H1 (cell line): ENCODE measurements at regions not wholly inside any gene's neighbourhood (a gene's known extent, or its start where the extent isn't known, plus 50 kb on each side); places are given as distances from the start of the nearest gene placed in this dataset.

Source experiments
- CTCF ChIA-PET: fragments of 300-600 bp; sonication (Branson Sonifier 250); formaldehyde crosslinking; loops from one replicate; lab custom pipeline; 2021; ENCODE audit not compliant: partially characterized antibody; lab: Charles Lee
- POLR2A ChIA-PET: fragments of 300-600 bp; sonication (Branson Sonifier 250); formaldehyde crosslinking; loops from one replicate; lab custom pipeline; 2021; ENCODE audit warnings: inconsistent platforms; ENCODE audit not compliant: partially characterized antibody; lab: Charles Lee
- DNase-seq, 2 experiments: peaks; one replicate each; pipeline versions ENCODE4 v3.0.0 to v3.0.0-alpha.2; 2010 to 2022; ENCODE audit warnings: low spot score in 2 of 2, low read depth in 1 of 2, mixed read lengths in 1 of 2
- FAIRE-seq: peaks from 2 replicates; lab custom pipeline; 2011; peaks lifted over from hg19 to GRCh38; lab: Jason Lieb, UNC
- H2AFZ ChIP-seq: 2 replicates; pipeline ENCODE4 v1.8.1; 2012; ENCODE audit warnings: low read length, inconsistent platforms
- H2AK5ac ChIP-seq: 2 replicates; pipeline ENCODE4 v1.6.1; 2013; ENCODE audit warnings: low read depth, low read length
- H2BK120ac ChIP-seq: replicated peaks from 2 replicates; pipeline ENCODE3; 2013; ENCODE audit warnings: low read depth, low read length, inconsistent platforms
- H2BK12ac ChIP-seq: 2 replicates; pipeline ENCODE4 v1.6.1; 2013; ENCODE audit warnings: low read depth, low read length
- H2BK15ac ChIP-seq: 2 replicates; pipeline ENCODE4 v1.6.1; 2013; ENCODE audit warnings: low read length
- H2BK20ac ChIP-seq: 2 replicates; pipeline ENCODE4 v1.6.1; 2013; ENCODE audit warnings: low read length
- H2BK5ac ChIP-seq: 2 replicates; pipeline ENCODE4 v1.6.1; 2013; ENCODE audit warnings: low read depth, low read length
- H3K14ac ChIP-seq: 2 replicates; pipeline ENCODE4 v1.6.1; 2013; ENCODE audit warnings: inconsistent platforms; ENCODE audit not compliant: insufficient read length
- H3K18ac ChIP-seq: 2 replicates; pipeline ENCODE4 v1.6.1; 2013; ENCODE audit warnings: low read length; ENCODE audit errors: extremely low read depth
- H3K23ac ChIP-seq: 2 replicates; pipeline ENCODE4 v1.6.1; 2013; ENCODE audit warnings: inconsistent platforms; ENCODE audit not compliant: insufficient read length
- H3K23me2 ChIP-seq: 2 replicates; pipeline ENCODE4 v1.6.1; 2013; ENCODE audit warnings: low read depth, low read length
- H3K27ac ChIP-seq: 2 replicates; pipeline ENCODE4 v1.6.1; 2011; ENCODE audit warnings: low read depth, low read length, inconsistent platforms
- H3K27me3 ChIP-seq, 4 experiments: replicated peaks in 1 of 4; 1 replicate in 1 of 4; 2 replicates in 3 of 4; pipeline versions ENCODE4 v1.6.1 to v1.8.1; 2011 to 2013; ENCODE audit warnings: low read length in 3 of 4, mild to moderate bottlenecking in 3 of 4, inconsistent platforms in 2 of 4, mixed read lengths in 2 of 4, moderate library complexity in 1 of 4; ENCODE audit not compliant: control insufficient read depth in 3 of 4, insufficient read depth in 3 of 4; ENCODE audit errors: extremely low read depth in 1 of 4
- H3K36me3 ChIP-seq, 4 experiments: 2 replicates each; pipeline versions ENCODE4 v1.6.1 to v1.8.1; 2011 to 2013; ENCODE audit warnings: mild to moderate bottlenecking in 4 of 4, low read length in 3 of 4, moderate library complexity in 2 of 4, control low read depth in 1 of 4, inconsistent platforms in 1 of 4; ENCODE audit not compliant: insufficient read depth in 4 of 4, control insufficient read depth in 2 of 4
- H3K4ac ChIP-seq: replicated peaks from 2 replicates; pipeline ENCODE3; 2013; ENCODE audit warnings: low read length, low read depth, mixed read lengths, inconsistent platforms; ENCODE audit not compliant: insufficient read length
- H3K4me1 ChIP-seq, 4 experiments: replicated peaks in 1 of 4; 1 replicate in 1 of 4; 2 replicates in 3 of 4; pipeline versions ENCODE4 v1.6.1 to v1.8.1; 2011 to 2013; ENCODE audit warnings: low read length in 3 of 4, inconsistent platforms in 2 of 4, mixed read lengths in 1 of 4; ENCODE audit not compliant: insufficient read depth in 4 of 4, control insufficient read depth in 3 of 4
- H3K4me2 ChIP-seq, 2 experiments: 2 replicates each; pipeline versions ENCODE4 v1.6.1 to v1.8.1; 2011 to 2013; ENCODE audit warnings: low read depth in 2 of 2, low read length in 2 of 2, control low read depth in 1 of 2, inconsistent platforms in 1 of 2, mild to moderate bottlenecking in 1 of 2; ENCODE audit not compliant: insufficient read depth in 1 of 2
- H3K4me3 ChIP-seq, 4 experiments: fragments of 200-600, 300-600 bp in 1 of 4; sonication (generic), shearing (Covaris generic), sonication (Bioruptor Twin) in 1 of 4; 2 replicates each; pipeline versions ENCODE4 v1.5.1 to v1.8.1; 2011 to 2016; ENCODE audit warnings: low read length in 4 of 4, low read depth in 3 of 4, control low read depth in 2 of 4, inconsistent platforms in 2 of 4, mild to moderate bottlenecking in 2 of 4, mixed read lengths in 1 of 4, moderate library complexity in 1 of 4; ENCODE audit not compliant: insufficient read depth in 2 of 4; ENCODE audit errors: extremely low read depth in 1 of 4
- H3K56ac ChIP-seq: replicated peaks from 2 replicates; pipeline ENCODE3; 2013; ENCODE audit warnings: low read depth, mild to moderate bottlenecking, mixed read lengths, low read length, inconsistent platforms; ENCODE audit not compliant: insufficient read length
- H3K79me1 ChIP-seq: 2 replicates; pipeline ENCODE4 v1.6.1; 2013; ENCODE audit warnings: low read depth, low read length, control low read depth
- H3K79me2 ChIP-seq, 2 experiments: 2 replicates each; pipeline versions ENCODE4 v1.6.1 to v1.8.1; 2012 to 2013; ENCODE audit warnings: low read length in 2 of 2, mild to moderate bottlenecking in 2 of 2, inconsistent platforms in 1 of 2; ENCODE audit not compliant: insufficient read depth in 2 of 2, control insufficient read depth in 1 of 2
- H3K9ac ChIP-seq, 4 experiments: replicated peaks in 1 of 4; 1 replicate in 1 of 4; 2 replicates in 3 of 4; pipeline versions ENCODE4 v1.6.1 to v1.8.1; 2011 to 2013; ENCODE audit warnings: low read depth in 3 of 4, low read length in 3 of 4, control low read depth in 2 of 4, mild to moderate bottlenecking in 2 of 4, moderate library complexity in 2 of 4, inconsistent platforms in 1 of 4; ENCODE audit errors: extremely low read depth in 1 of 4
- H3K9me3 ChIP-seq, 2 experiments: 2 replicates each; pipeline versions ENCODE4 v1.6.1 to v1.8.1; 2012 to 2013; ENCODE audit warnings: mild to moderate bottlenecking in 2 of 2, moderate library complexity in 2 of 2, control low read depth in 1 of 2, inconsistent platforms in 1 of 2, low read depth in 1 of 2, low read length in 1 of 2, mixed read lengths in 1 of 2; ENCODE audit not compliant: insufficient read depth in 2 of 2
- H4K20me1 ChIP-seq, 2 experiments: replicated peaks in 1 of 2; 2 replicates each; pipeline versions ENCODE3 to v1.8.1; 2011 to 2013; ENCODE audit warnings: inconsistent platforms in 2 of 2, low read length in 2 of 2, mild to moderate bottlenecking in 1 of 2; ENCODE audit not compliant: insufficient read depth in 2 of 2, control insufficient read depth in 1 of 2
- H4K5ac ChIP-seq: 2 replicates; pipeline ENCODE4 v1.6.1; 2013; ENCODE audit warnings: low read length, low read depth, mixed read lengths, inconsistent platforms; ENCODE audit not compliant: insufficient read length
- H4K8ac ChIP-seq: 2 replicates; pipeline ENCODE4 v1.8.0; 2013; ENCODE audit warnings: mild to moderate bottlenecking, moderate library complexity, low read length, inconsistent platforms; ENCODE audit not compliant: insufficient read depth; ENCODE audit errors: extremely low read depth
- H4K91ac ChIP-seq: replicated peaks from 2 replicates; pipeline ENCODE3; 2013; ENCODE audit warnings: low read length, mixed read lengths, inconsistent platforms; ENCODE audit not compliant: insufficient read length
- RAD21 ChIP-seq, 2 experiments: IDR thresholded peaks in 1 of 2; conservative IDR thresholded peaks in 1 of 2; 2 replicates each; pipeline ENCODE4 v1.6.1; 2011; ENCODE audit warnings: low read depth in 2 of 2, low read length in 2 of 2, improper control_type of control experiment in 1 of 2, inconsistent platforms in 1 of 2, mild to moderate bottlenecking in 1 of 2, moderate library complexity in 1 of 2
- WGBS, 2 experiments: shearing (Covaris generic) in 1 of 2; methylation state at CpG; one replicate each; pipeline versions ENCODE4 v1.1.6 to v1.1.7; 2013 to 2015; ENCODE audit warnings: low lambda C conversion rate in 2 of 2, mixed read lengths in 2 of 2, inconsistent platforms in 1 of 2, low coverage in 1 of 2, missing lambda C conversion rate in 1 of 2; ENCODE audit not compliant: insufficient replicate concordance in 2 of 2, insufficient coverage in 1 of 2, insufficient read length in 1 of 2; ENCODE audit errors: extremely low coverage in 1 of 2, missing lambda C conversion rate in 1 of 2; 5-methylcytosine and 5-hydroxymethylcytosine counted together

DNA sequence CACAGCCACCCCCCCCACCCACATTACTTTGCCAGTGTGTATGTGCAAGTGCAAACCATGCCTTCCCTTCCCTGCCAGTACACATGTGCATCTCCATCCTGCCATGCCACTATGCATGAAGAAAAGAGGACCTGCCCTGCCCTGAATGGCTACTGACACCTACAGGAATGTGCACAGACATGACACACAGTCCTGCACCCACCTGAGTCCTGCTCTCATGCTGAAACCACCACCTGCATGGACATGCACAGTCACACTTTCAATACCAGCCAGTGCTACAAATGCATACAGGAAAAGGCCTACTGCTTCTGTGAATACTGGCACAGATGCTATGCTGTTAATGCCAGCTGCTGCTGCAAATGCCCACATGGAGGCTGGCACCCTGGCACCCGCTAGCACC lies 334.4 kb upstream of the DLGAP1 start:
- no peak overlapping the region for H3K9ac ChIP-seq
- H2BK20ac ChIP-seq = no peak overlapping the region
- no peak overlapping the region for H3K18ac ChIP-seq
- no peaks in the 10 kb centered on the region for H4K20me1 ChIP-seq
- no peak overlapping the region for H2BK15ac ChIP-seq
- 0 out of 2 replicates have a peak overlapping the region, but pooled peaks have one; percentile 18 for H4K8ac ChIP-seq
- no peak for FAIRE-seq
- CTCF ChIA-PET = interaction anchor here (0.7 kb wide), 1 partner anchor 18 kb away, joined by 3 read pairs; no protein-coding TSS in a partner anchor
- H3K23ac ChIP-seq = no peak overlapping the region
- no peaks in the 10 kb centered on the region for H3K4me1 ChIP-seq
- no peak overlapping the region for H3K4me3 ChIP-seq
- H2AK5ac ChIP-seq = no peak overlapping the region
- H4K91ac ChIP-seq = no peak overlapping the region
- no peak overlapping the region for H3K4ac ChIP-seq
- no peak overlapping the region for H2BK12ac ChIP-seq
- no peak overlapping the region for H2BK120ac ChIP-seq
- no peaks in the 10 kb centered on the region for H3K27me3 ChIP-seq
- H3K4me2 ChIP-seq = no peak overlapping the region
- WGBS, 2 experiments = 91% methylated on average over 1 of the region's 1 CpG; no CpG with 5 or more reads in 1 of the 2 experiments
- no peak overlapping the region for H3K14ac ChIP-seq
- H3K9me3 ChIP-seq = no peaks in the 10 kb centered on the region
- H2BK5ac ChIP-seq = no peak overlapping the region; the same call in 1 of the 2 replicates
- H3K23me2 ChIP-seq = no peaks in the 10 kb centered on the region
- POLR2A ChIA-PET = no interaction called here
- H3K79me2 ChIP-seq = no peaks in the 10 kb centered on the region
- H4K5ac ChIP-seq = no peak overlapping the region
- H3K56ac ChIP-seq = no peak overlapping the region
- no peak for DNase-seq
- H3K27ac ChIP-seq = no peak overlapping the region
- no peak overlapping the region for H2AFZ ChIP-seq
- H3K36me3 ChIP-seq = no peaks in the 10 kb centered on the region
- H3K79me1 ChIP-seq = no peaks in the 10 kb centered on the region
- TF ChIP-seq RAD21 (IDR thresholded peaks at IDR 0.05 in 1 of 2, conservative IDR thresholded peaks at IDR 0.05 in 1 of 2; ENCODE audit: low read depth in 2 of 2, low read length in 2 of 2) = 0 out of 4 replicates have a peak, but pooled peaks of 1 of the 2 experiments have one; percentile 5
